Endothelial cell of umbilical vein (primary cell): ENCODE measurements at regions not wholly inside any gene's neighbourhood (a gene's known extent, or its start where the extent isn't known, plus 50 kb on each side); places are given as distances from the start of the nearest gene placed in this dataset.

Experiments
- BruUV-seq: library from RNA; stranded (reverse); fragments of 400-500 nt; replicated peaks from 2 replicates; lab custom pipeline; 2021; lab: Mats Ljungman, UMichigan
- CTCF ChIA-PET: fragments of 300-600, 350-600 bp; sonication (Branson Sonifier 250); formaldehyde crosslinking; loops from one replicate; lab custom pipeline; 2021; ENCODE audit warnings: antibody characterized with exemption, inconsistent platforms; lab: Charles Lee
- POLR2A ChIA-PET: fragments of 300-600, 350-600 bp; sonication (Branson Sonifier 250); formaldehyde crosslinking; loops from one replicate; lab custom pipeline; 2021; ENCODE audit warnings: antibody characterized with exemption, inconsistent platforms; lab: Charles Lee
- DNase-seq: peaks from one replicate; pipeline ENCODE4 v3.0.0-alpha.2; 2011; ENCODE audit warnings: low read depth, low spot score
- FAIRE-seq: peaks from 2 replicates; lab custom pipeline; 2011; peaks lifted over from hg19 to GRCh38; lab: Jason Lieb, UNC
- H2AFZ ChIP-seq: 2 replicates; pipeline ENCODE4 v1.6.0; 2012; ENCODE audit warnings: low read depth, low read length, control low read depth, inconsistent platforms
- H3K27ac ChIP-seq: 2 replicates; pipeline ENCODE4 v1.5.1; 2011; ENCODE audit warnings: low read depth, mild to moderate bottlenecking, control low read depth, low read length, moderate library complexity; ENCODE audit not compliant: insufficient read depth
- H3K27me3 ChIP-seq, 2 experiments: 2 replicates each; pipeline versions ENCODE4 v1.6.0 to v1.6.1; 2011; ENCODE audit warnings: low read length in 2 of 2, mixed read lengths in 1 of 2; ENCODE audit not compliant: control insufficient read depth in 2 of 2, insufficient read depth in 2 of 2
- H3K36me3 ChIP-seq, 2 experiments: 2 replicates in 1 of 2; 3 replicates in 1 of 2; pipeline ENCODE4 v1.5.1; 2011; ENCODE audit warnings: low read length in 2 of 2, mild to moderate bottlenecking in 1 of 2, moderate library complexity in 1 of 2; ENCODE audit not compliant: control insufficient read depth in 2 of 2, insufficient read depth in 2 of 2; ENCODE audit errors: extremely low read depth in 1 of 2
- H3K4me1 ChIP-seq: 3 replicates; pipeline ENCODE4 v1.5.1; 2011; ENCODE audit warnings: mild to moderate bottlenecking, low read length; ENCODE audit not compliant: control insufficient read depth, insufficient read depth; ENCODE audit errors: extremely low read depth
- H3K4me2 ChIP-seq: 2 replicates; pipeline ENCODE4 v1.6.1; 2011; ENCODE audit warnings: low read length, control low read depth, mixed read lengths; ENCODE audit not compliant: insufficient read depth
- H3K4me3 ChIP-seq, 3 experiments: fragments of 200-600 bp in 1 of 3; sonication (generic), shearing (Covaris generic) in 1 of 3; replicated peaks in 1 of 3; 2 replicates each; pipeline ENCODE4 v1.5.1; 2011 to 2016; ENCODE audit warnings: control low read depth in 3 of 3, low read length in 3 of 3, mild to moderate bottlenecking in 2 of 3, inconsistent platforms in 1 of 3, low read depth in 1 of 3, moderate library complexity in 1 of 3; ENCODE audit not compliant: insufficient read depth in 1 of 3
- H3K79me2 ChIP-seq: 2 replicates; pipeline ENCODE4 v1.6.0; 2012; ENCODE audit warnings: low read length, inconsistent platforms; ENCODE audit not compliant: control insufficient read depth, insufficient read depth
- H3K9ac ChIP-seq: replicated peaks from 2 replicates; pipeline ENCODE3; 2011; ENCODE audit warnings: low read length, control low read depth; ENCODE audit not compliant: insufficient read depth; ENCODE audit errors: extremely low read depth
- H3K9me1 ChIP-seq: replicated peaks from 3 replicates; pipeline ENCODE4 v1.6.0; 2011; ENCODE audit warnings: mild to moderate bottlenecking, low read length; ENCODE audit not compliant: control insufficient read depth, insufficient read depth; ENCODE audit errors: extremely low read depth
- H3K9me3 ChIP-seq: replicated peaks from 2 replicates; pipeline ENCODE4 v1.5.1; 2012; ENCODE audit warnings: low read length, inconsistent platforms; ENCODE audit not compliant: control insufficient read depth, insufficient read depth
- H4K20me1 ChIP-seq: replicated peaks from 2 replicates; pipeline ENCODE3; 2011; ENCODE audit warnings: mild to moderate bottlenecking, low read length; ENCODE audit not compliant: control insufficient read depth, insufficient read depth; ENCODE audit errors: extremely low read depth
- CTCF ChIP-seq, 2 donors: IDR thresholded peaks; 1 replicate in 1 of 2; 2 replicates in 1 of 2; pipeline ENCODE4 v1.5.1; 2011; ENCODE audit warnings: low read length in 2 of 2, mild to moderate bottlenecking in 2 of 2, moderate library complexity in 2 of 2, control low read depth in 1 of 2, inconsistent platforms in 1 of 2, low read depth in 1 of 2; ENCODE audit not compliant: insufficient read depth in 1 of 2; ENCODE audit errors: extremely low read depth in 1 of 2
- EZH2 ChIP-seq: IDR thresholded peaks from 2 replicates; pipeline ENCODE4 v1.6.1; 2012; ENCODE audit warnings: borderline replicate concordance, low read depth, mild to moderate bottlenecking, moderate library complexity, low read length, inconsistent platforms; ENCODE audit not compliant: severe bottlenecking
- FOS ChIP-seq: IDR thresholded peaks from 2 replicates; pipeline ENCODE4 v1.6.1; 2011; ENCODE audit warnings: mild to moderate bottlenecking, low read length, moderate library complexity, borderline replicate concordance; ENCODE audit not compliant: insufficient read depth
- GATA2 ChIP-seq: IDR thresholded peaks from 2 replicates; pipeline ENCODE4 v1.7.0; 2011; ENCODE audit warnings: low read depth, mild to moderate bottlenecking, moderate library complexity, mixed read lengths, low read length; ENCODE audit not compliant: insufficient read length, insufficient read depth
- JUN ChIP-seq: IDR thresholded peaks from 2 replicates; pipeline ENCODE4 v1.6.1; 2011; ENCODE audit warnings: borderline replicate concordance, low read depth; ENCODE audit not compliant: insufficient read length, insufficient read depth
- MAX ChIP-seq: IDR thresholded peaks from 2 replicates; pipeline ENCODE4 v1.6.1; 2011; ENCODE audit not compliant: insufficient read depth, insufficient read length
- MYC ChIP-seq: IDR thresholded peaks from one replicate; pipeline ENCODE4 v1.6.1; 2011; ENCODE audit warnings: mild to moderate bottlenecking, low read depth, low read length
- POLR2A ChIP-seq: IDR thresholded peaks from 2 replicates; pipeline ENCODE4 v1.6.1; 2012; ENCODE audit warnings: low read depth, mild to moderate bottlenecking, control low read depth, low read length
- POLR2AphosphoS5 ChIP-seq: IDR thresholded peaks from 2 replicates; pipeline ENCODE4 v1.6.1; 2012; ENCODE audit warnings: low read depth, mild to moderate bottlenecking, control low read depth, low read length, moderate library complexity; ENCODE audit not compliant: insufficient read depth
- dilution Hi-C: fragments of 300-500 bp; cut with MboI; formaldehyde crosslinking; loops from one replicate; pipeline ENCODE4 v1.15.0; 2019; ENCODE audit warnings: low sequenced_read_pairs; ENCODE audit not compliant: extremely low pct_ligation_motif_present
- intact Hi-C: fragments of 100-400 bp; cut with micrococcal nuclease; formaldehyde crosslinking; loops from one replicate; pipeline ENCODE4 v1.10.0; 2022

DNA sequence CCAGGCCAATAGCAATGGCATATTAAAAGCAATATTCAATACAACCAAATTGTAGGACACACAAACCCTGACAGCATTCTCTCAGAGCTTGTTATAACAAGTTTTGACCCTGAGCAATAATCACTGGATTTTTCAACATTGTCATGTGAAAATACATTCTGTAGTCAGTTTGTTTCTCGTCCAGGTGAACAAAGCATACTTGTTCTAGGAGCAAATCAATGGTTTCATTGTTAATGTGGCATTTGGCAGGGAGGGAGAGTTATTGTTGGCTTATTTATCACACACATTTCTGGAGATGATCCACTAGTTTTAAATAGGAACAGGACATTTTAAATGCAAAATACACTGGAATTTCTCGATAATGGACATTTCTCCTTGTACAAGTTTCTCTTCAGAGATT lies 69.9 kb upstream of the L3MBTL4 start:
- no peaks in the 10 kb centered on the region for H4K20me1 ChIP-seq

More for the DNA sequence above, 69.9 kb upstream of the L3MBTL4 start:
- no TSS peak for BruUV-seq
- no peak overlapping the region for H3K27ac ChIP-seq
- DNase-seq: no peak
- dilution Hi-C loops (no loop called here), intact Hi-C loops (no loop called here)
- no peak for FAIRE-seq
- no peaks in the 10 kb centered on the region for H3K79me2 ChIP-seq
- H3K36me3 ChIP-seq: no peaks in the 10 kb centered on the region
- CTCF ChIA-PET: no interaction called here
- H2AFZ ChIP-seq: no peak overlapping the region
- no peaks in the 10 kb centered on the region for H3K9me1 ChIP-seq
- no peaks in the 10 kb centered on the region for H3K9me3 ChIP-seq
- H3K4me2 ChIP-seq: no peak overlapping the region
- POLR2A ChIA-PET: no interaction called here
- TF ChIP-seq FOS (no peak), GATA2 (no peak), POLR2A (no peak), CTCF (IDR thresholded peaks at IDR 0.05; ENCODE audit: extremely low read depth in 1 of 2, insufficient read depth in 1 of 2, low read depth in 1 of 2, low read length in 2 of 2) (no peak), EZH2 (no peak), POLR2AphosphoS5 (no peak), JUN (no peak), MAX (no peak), MYC (no peak)
- no peaks in the 10 kb centered on the region for H3K4me1 ChIP-seq
- H3K27me3 ChIP-seq: no peaks in the 10 kb centered on the region
- no peak overlapping the region for H3K9ac ChIP-seq
- H3K4me3 ChIP-seq: no peak overlapping the region
